Dermis microvascular lymphatic vessel endothelial cell (primary cell): ENCODE measurements at regions not wholly inside any gene's neighbourhood (a gene's known extent, or its start where the extent isn't known, plus 50 kb on each side); places are given as distances from the start of the nearest gene placed in this dataset.

Experiments used
- DNase-seq, 2 donors: peaks; one replicate each; pipeline versions ENCODE4 v3.0.0 to v3.0.0-alpha.2; 2010; ENCODE audit warnings: low read depth in 2 of 2

GRCh38 chr1:34477632-34478141, 277.2 kb upstream of the GJB5 start:
- no peak for DNase-seq

GRCh38 chr1:34478515-34479076, 276.3 kb upstream of the GJB5 start:
- DNase-seq, result no peak

GRCh38 chr1:34479731-34480130, 275.1 kb upstream of the GJB5 start:
- no peak for DNase-seq

GRCh38 chr1:34488080-34488708, 266.7 kb upstream of the GJB5 start:
- no peak for DNase-seq

GRCh38 chr1:34500451-34500850, 254.4 kb upstream of the GJB5 start:
- DNase-seq, result peak in 1 of 2 donors; percentile 15

GRCh38 chr1:34511802-34512201, 243.0 kb upstream of the GJB5 start:
- DNase-seq, result no peak

DNA sequence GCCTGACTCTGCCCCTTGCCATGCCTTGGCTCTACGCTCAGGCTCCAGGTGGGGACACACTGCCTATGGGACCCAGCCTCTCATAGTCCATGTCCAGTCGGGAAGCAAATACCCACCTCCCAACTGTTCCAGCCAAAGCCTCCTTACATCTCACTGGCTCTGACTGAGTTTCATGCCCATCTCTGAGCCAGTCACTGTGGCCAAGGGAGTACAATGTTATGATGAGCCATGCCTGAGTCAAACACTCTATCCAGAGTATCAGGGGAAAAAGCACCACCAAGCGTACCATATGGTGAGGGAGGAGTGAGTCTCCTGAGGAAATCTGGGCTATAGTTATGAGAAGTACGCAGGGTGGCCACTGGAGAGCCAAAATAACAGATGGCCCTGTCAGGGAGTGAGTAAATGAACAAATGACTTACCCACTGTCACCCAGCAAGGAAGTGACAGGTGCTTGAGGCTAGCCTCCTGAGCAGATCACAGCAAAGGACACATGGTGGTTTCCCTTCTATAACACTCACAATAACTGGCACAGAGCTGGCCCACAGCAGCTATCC, 236.6 kb upstream of the GJB5 start:
- no peak for DNase-seq

DNA sequence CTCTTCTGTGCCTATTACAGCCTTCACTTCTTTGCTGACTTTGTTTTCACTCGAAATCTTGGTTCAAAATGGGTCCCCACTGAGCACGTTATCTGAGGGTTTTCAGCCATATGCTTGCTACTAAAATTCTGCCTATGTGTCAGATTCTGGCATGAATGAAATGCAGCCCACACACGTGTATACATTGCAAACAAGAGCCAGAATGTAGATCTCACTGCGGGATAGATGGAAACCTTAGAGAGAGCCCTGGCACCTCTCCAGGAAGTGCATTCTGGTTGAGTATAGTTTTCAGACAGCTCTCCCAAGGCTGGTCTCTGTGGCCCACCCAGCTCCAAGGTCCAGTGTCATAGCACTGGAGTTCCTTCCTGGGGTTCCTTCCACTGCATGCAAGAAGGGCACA, 234.7 kb upstream of the GJB5 start:
- DNase-seq, result no peak

- DNase-seq, result no peak
Measured at GRCh38 chr1:34524783-34525182, 230.1 kb upstream of the GJB5 start.

DNA sequence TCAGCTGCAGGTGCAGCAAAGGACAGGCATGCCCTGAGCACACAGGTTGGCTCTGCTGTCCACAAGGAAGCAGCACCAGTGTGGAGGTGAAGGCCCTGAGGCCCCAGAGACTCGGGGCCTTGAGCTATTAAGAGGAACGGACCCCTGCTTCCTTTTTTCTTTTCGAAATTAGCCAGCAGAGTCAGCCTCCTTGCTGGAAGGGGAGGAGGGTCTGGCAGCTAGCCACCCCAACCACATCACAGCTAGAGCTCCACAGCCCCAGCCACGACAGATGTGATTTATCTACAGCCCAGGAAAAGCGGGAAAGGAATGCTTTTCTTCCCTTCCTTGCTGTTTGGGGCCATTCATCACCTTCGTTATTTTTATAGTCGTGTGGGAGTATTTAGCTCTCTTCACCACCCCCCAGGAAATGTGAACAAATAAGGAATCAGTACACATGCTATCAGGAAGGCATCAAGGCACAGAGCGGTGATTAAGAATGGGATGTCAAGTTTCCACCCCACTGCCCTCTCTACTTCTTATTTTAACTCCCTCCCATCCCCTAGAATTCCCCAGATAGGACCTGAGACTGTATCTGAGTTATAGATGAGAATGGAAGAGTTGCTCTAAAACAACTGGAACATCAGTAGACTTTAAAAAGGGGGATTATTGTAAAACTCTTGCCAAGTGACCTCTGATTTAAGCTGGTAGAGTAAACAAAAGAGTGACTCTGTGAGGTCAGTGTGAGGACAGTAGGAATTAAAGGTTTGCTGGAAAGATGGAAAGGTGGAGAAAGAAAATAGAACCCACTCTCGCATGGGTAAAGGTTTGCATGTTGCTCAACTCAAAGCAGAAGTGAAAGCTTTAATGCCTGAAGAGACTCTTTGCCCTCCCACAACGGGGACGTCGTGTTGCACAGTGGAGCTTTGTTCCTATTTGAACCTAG, 224.7 kb upstream of the GJB5 start:
- no peak for DNase-seq

DNA sequence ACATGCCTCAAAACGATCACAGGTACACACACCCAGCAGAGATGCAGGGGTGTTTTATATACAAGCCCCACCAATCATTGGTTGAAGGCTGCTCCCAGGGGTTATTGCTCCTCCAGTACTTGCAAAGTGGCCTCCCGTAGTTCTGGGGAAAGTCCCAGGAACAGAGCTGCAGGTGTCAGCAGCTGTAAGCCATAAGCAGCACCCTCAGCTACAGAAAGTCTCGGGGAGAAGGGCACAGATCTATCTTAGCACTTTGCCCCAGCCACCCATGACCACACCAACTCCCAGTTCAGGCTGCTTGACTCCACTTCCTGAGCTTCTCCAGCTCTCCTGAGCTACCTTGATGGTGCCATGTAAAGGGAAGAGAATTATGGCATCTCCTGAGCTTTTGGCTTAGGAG, 222.7 kb upstream of the GJB5 start:
- DNase-seq, result no peak

DNA sequence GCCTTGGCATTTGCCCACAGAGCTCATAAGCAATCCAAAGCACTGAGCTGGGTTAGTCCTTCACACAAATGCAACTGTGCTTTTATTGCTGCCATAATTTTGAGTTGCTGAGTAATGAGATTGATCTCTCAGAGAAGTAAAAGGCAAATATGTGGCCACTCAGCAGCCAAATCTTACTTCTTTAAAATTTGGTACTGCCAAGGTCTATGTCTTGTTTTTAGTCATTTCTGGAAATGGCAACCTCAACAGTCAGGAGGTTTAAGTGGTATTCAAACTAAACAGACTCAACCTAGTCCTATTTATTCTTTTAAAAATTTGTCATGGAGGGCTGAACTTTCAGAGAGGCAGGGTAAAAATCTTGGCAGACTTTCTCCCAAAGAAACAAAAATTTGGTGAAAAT, 216.4 kb upstream of the GJB5 start:
- no peak for DNase-seq

DNA sequence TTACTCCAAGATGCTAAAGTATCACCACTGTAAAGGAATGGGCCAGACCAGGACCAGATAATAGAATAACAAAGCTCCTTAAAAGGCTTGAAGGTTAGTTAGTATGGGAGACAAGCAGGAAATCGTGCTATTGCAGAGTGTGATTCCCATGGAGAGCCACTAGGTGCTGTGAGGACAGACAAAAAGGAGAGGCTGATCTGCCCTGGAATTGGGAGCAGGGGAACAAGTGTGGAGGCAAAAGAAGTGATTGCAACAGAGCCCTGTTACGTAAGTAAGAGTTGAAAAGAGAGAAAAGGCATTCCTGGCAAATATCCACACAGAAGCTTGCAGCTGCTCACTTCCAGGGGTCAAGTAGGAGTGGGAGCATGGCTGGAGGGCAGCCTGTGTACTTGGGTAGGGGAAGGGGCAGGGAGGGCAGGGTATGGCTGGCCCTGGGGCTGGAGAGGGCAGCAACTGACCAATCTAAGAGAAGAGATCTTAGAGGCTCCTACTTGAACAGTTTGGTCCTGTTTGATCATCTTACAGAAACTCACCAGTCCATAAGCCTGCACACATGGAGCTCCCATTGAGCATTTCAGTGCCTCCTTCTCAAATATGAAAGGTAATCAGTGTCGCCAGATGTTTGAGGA, 207.7 kb upstream of the GJB5 start:
- no peak for DNase-seq

GRCh38 chr1:34549199-34549598, 205.6 kb upstream of the GJB5 start:
- DNase-seq, result no peak

GRCh38 chr1:34578306-34578705, 176.5 kb upstream of the GJB5 start:
- no peak for DNase-seq

DNA sequence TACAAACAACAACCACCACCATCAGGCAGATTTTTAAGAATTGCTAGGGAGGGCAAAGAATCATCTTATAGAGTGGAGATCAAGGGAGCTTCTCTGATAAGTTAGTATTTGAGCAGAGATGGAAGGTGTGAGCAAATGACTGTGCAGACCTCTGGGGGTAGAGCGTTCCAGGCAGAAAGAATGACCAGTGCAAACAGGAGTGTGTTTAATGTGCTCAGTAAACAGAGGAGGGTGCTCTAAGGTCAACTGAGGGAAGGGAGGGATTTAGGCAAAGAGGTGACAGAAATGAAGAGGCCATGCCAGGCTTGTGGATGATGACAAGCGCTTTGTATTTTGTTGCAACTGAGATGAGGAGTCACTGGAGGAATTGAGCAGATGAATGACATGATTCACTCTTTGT, 172.5 kb upstream of the GJB5 start:
- DNase-seq, result no peak

- no peak for DNase-seq
Measured at GRCh38 chr1:34587761-34588160, 167.1 kb upstream of the GJB5 start.

DNA sequence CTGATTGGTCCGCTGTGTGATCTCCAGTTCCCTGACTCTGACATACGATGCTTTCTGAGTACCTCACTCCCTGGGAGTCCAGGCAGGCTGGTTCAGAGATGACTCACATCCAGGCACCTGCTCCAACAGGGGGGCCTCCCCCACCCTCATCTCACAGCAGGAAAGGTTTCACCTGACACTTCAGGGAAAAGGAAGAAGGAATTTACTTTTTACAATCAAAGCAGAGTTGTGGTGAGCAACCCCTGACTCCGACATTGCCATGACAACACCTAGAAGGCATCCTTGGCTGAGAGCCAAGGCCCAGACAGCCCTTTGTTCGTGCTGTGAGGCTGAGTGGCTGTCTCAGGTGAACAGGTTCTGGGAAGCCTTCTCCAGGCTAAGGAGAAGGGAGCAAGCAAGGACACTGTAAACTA, 164.6 kb upstream of the GJB5 start:
- peak in 1 of 2 donors; percentile 2 for DNase-seq

DNA sequence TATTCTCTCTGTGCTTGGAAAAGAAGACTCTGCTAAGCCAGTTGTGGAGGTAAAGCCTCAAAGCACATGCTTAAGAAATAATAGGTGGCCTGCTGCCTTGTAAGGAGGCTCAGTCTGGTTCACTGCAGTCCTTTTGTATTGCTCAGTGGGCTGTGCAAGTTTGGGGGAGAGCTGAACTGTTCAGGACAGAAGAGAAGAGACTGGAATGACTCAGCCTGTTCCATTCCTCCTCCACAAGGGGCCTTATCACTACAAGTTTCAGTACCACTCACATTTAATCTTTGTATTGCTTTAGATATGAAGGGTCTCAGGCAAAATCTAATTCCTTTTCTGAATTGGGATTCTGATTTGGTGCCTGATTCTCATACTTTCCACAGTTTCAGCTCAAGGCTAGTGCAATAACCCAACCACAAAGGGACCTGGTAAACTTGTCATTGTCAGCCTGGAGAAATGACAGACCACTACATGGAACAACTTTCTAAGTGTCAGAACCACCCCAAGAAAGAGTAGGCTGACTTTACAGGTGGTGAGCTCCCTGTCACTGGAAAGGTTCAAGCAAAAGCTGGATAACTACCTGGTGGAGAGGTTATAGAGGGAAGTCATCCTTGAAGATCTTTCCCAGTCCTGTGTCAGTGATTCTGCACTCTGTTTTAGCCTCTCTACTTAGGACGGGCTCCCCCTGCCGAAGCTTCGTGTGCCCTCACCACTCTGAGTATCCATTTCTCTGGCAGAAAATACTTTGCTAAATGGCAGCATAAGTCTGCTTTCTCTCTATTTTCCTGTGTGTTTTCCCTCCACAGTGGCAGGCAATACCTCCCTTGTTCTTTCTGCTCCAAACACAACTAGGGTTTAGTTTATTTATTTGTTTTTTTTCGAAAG, 162.9 kb upstream of the GJB5 start:
- DNase-seq, result no peak

- DNase-seq, result peak; percentile 20 to 49
Measured at GRCh38 chr1:34597877-34598514, 156.9 kb upstream of the GJB5 start.
